Mesendoderm (in vitro differentiated cells): ENCODE measurements at regions not wholly inside any gene's neighbourhood (a gene's known extent, or its start where the extent isn't known, plus 50 kb on each side); places are given as distances from the start of the nearest gene placed in this dataset.
A peak's percentile ranks its signal among the peaks of the same experiment; 100 is the strongest.

Experiments
- DNase-seq: peaks from one replicate; pipeline ENCODE4 v3.0.0; 2013
- H2AK5ac ChIP-seq: 2 replicates; pipeline ENCODE4 v1.6.1; 2013; ENCODE audit warnings: low read length, inconsistent platforms
- H2BK120ac ChIP-seq: 2 replicates; pipeline ENCODE4 v1.6.1; 2013; ENCODE audit warnings: low read depth, mild to moderate bottlenecking, low read length, moderate library complexity, mixed read lengths
- H2BK15ac ChIP-seq: replicated peaks from 2 replicates; pipeline ENCODE4 v1.6.1; 2013; ENCODE audit warnings: low read depth, mild to moderate bottlenecking, moderate library complexity
- H2BK5ac ChIP-seq: 2 replicates; pipeline ENCODE4 v1.6.1; 2013; ENCODE audit warnings: low read length, inconsistent platforms
- H3K18ac ChIP-seq: 2 replicates; pipeline ENCODE4 v1.6.1; 2013; ENCODE audit warnings: mild to moderate bottlenecking, low read length, mixed read lengths
- H3K23ac ChIP-seq: one replicate; pipeline ENCODE4 v1.6.1; 2013; ENCODE audit warnings: low read length
- H3K27ac ChIP-seq: 2 replicates; pipeline ENCODE4 v1.5.1; 2013; ENCODE audit warnings: low read depth, mild to moderate bottlenecking, inconsistent platforms, low read length, moderate library complexity
- H3K27me3 ChIP-seq: 2 replicates; pipeline ENCODE4 v1.6.1; 2013; ENCODE audit warnings: low read length, control low read depth, mild to moderate bottlenecking, inconsistent platforms; ENCODE audit not compliant: insufficient read depth, poor library complexity
- H3K36me3 ChIP-seq: 2 replicates; pipeline ENCODE4 v1.6.1; 2013; ENCODE audit warnings: low read length, inconsistent platforms; ENCODE audit not compliant: control insufficient read depth, insufficient read depth
- H3K4ac ChIP-seq: one replicate; pipeline ENCODE4 v1.6.1; 2013; ENCODE audit warnings: low read depth, mild to moderate bottlenecking, low read length, moderate library complexity
- H3K4me1 ChIP-seq: 2 replicates; pipeline ENCODE4 v1.6.1; 2013; ENCODE audit warnings: low read depth, low read length, inconsistent platforms; ENCODE audit not compliant: control insufficient read depth
- H3K4me2 ChIP-seq: 2 replicates; pipeline ENCODE4 v1.6.1; 2013; ENCODE audit warnings: low read length
- H3K4me3 ChIP-seq: 2 replicates; pipeline ENCODE4 v1.5.1; 2013; ENCODE audit warnings: mild to moderate bottlenecking, low read length
- H3K56ac ChIP-seq: one replicate; pipeline ENCODE4 v1.6.1; 2013; ENCODE audit warnings: low read length
- H3K79me1 ChIP-seq: 2 replicates; pipeline ENCODE4 v1.6.1; 2013; ENCODE audit warnings: low read length, inconsistent platforms
- H3K79me2 ChIP-seq: 2 replicates; pipeline ENCODE4 v1.6.1; 2013; ENCODE audit warnings: mild to moderate bottlenecking, low read length; ENCODE audit not compliant: control insufficient read depth, insufficient read depth
- H3K9ac ChIP-seq: 2 replicates; pipeline ENCODE4 v1.6.1; 2013; ENCODE audit warnings: low read length, inconsistent platforms
- H4K5ac ChIP-seq: one replicate; pipeline ENCODE4 v1.6.1; 2013; ENCODE audit warnings: low read length
- H4K8ac ChIP-seq: one replicate; pipeline ENCODE4 v1.6.1; 2013; ENCODE audit warnings: low read depth, mild to moderate bottlenecking, control low read depth, low read length, moderate library complexity
- WGBS: extraction: QIAGEN DNeasy Blood & Tissue Kit; methylation state at CpG from one replicate; pipeline ENCODE4 v1.1.7; 2013; ENCODE audit warnings: low lambda C conversion rate, missing lambda C conversion rate; ENCODE audit not compliant: insufficient coverage; ENCODE audit errors: extremely low coverage; 5-methylcytosine and 5-hydroxymethylcytosine counted together

DNA sequence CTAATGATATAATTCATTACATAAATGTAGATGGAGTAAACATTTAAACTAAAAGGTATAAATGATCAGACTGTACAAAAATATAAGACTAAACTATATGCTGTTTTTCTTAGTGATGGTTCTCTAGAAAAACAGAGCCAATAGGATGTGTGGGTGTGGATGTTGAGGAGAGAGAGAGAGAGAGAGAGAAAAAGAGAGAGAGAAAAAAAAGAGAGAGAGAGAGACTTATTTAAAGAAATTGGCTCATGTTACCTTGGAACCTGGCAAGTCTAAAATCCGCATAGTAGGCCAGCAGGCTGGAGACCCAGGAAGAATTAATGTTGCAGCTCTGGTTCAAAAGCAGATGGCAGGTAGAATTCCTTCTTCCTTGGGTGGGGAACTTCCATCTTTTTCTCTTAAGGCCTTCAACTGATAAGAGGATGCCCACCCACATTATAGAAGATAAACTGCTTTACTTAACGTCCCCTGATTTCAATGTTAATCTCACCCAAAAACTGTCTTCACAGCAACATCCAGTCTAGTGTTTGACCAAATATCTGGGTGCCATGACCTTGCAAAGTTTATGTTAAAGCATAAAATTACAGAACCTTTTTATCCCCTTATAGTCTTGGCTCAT, 74.3 kb upstream of the KCNJ15 start:
- H2BK5ac ChIP-seq: no peak overlapping the region
- no peaks in the 10 kb centered on the region for H3K36me3 ChIP-seq
- no peaks in the 10 kb centered on the region for H3K27me3 ChIP-seq
- H3K27ac ChIP-seq: no peak overlapping the region
- no peak overlapping the region for H4K5ac ChIP-seq
- no peak overlapping the region for H2BK120ac ChIP-seq
- H3K79me1 ChIP-seq: no peaks in the 10 kb centered on the region
- no peak overlapping the region for H3K18ac ChIP-seq
- H4K8ac ChIP-seq: no peak overlapping the region
- H2AK5ac ChIP-seq: no peak overlapping the region
- no peak overlapping the region for H3K4ac ChIP-seq
- H3K79me2 ChIP-seq: no peaks in the 10 kb centered on the region
- H3K23ac ChIP-seq: no peak overlapping the region
- H3K56ac ChIP-seq: no peak overlapping the region
- H3K4me3 ChIP-seq: no peak overlapping the region
- no peak for DNase-seq
- H3K9ac ChIP-seq: no peak overlapping the region
- WGBS: no CpG with 5 or more reads among the region's 2 CpGs
- no peaks in the 10 kb centered on the region for H3K4me1 ChIP-seq
- no peak overlapping the region for H3K4me2 ChIP-seq
- H2BK15ac ChIP-seq: no peak overlapping the region

DNA sequence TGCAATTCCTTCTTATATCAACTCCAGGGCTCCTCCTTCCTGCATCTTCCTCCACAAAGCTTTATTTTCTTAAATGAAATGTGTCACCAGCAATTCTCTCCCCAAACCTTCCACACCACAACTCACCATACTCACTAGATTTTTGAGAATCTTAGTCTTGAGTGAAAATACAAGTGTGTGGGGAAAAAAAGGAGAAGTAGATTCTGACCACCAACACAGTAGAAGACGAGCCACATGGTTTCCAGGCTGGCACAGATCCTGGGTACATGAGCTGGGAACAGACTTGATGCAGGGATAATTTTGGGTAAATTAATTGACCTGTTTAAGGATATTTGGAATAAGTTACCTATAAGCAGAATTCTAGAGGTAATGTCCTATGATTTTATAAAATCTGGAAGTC, 72.8 kb upstream of the KCNJ15 start:
- no peak overlapping the region for H3K9ac ChIP-seq
- H2BK15ac ChIP-seq: no peak overlapping the region
- H3K56ac ChIP-seq: no peak overlapping the region
- no peak overlapping the region for H2BK5ac ChIP-seq
- no peaks in the 10 kb centered on the region for H3K36me3 ChIP-seq
- H3K27ac ChIP-seq: no peak overlapping the region
- H2BK120ac ChIP-seq: no peak overlapping the region
- no peak overlapping the region for H4K8ac ChIP-seq
- H4K5ac ChIP-seq: no peak overlapping the region
- no peaks in the 10 kb centered on the region for H3K79me1 ChIP-seq
- WGBS: no CpG with 5 or more reads among the region's 1 CpG
- DNase-seq: no peak
- H3K79me2 ChIP-seq: no peaks in the 10 kb centered on the region
- no peaks in the 10 kb centered on the region for H3K4me1 ChIP-seq
- H3K4ac ChIP-seq: no peak overlapping the region
- no peak overlapping the region for H3K18ac ChIP-seq
- no peak overlapping the region for H3K23ac ChIP-seq
- H3K27me3 ChIP-seq: no peaks in the 10 kb centered on the region
- no peak overlapping the region for H2AK5ac ChIP-seq
- no peak overlapping the region for H3K4me2 ChIP-seq
- H3K4me3 ChIP-seq: no peak overlapping the region

DNA sequence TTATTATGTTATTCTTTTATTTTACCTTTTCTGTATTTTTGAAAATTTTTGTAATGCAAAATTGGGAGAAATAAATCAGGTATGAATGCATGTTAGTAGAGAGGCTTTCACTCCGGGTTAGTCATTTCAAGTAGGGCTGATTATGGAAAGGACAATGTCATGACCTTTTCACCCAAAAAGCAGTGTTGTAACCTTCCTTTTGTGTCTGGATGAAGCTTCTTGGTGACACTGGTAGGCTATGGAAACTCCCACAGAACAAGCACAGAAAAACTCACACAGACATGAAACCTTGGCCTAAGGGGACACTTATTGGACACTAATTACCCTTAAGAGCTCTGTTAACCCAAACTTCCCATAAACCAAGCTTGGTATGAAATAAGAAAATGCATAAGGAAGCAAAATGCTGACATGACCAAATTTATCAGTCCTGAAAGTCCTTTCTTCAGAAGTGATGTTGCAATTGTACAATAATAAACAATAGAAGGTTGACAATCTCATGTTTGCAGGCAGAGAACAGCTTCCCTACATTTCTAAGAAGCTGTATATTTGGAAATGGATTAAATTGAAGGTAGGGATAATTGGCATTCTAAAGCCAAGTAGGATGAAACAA, 70.0 kb upstream of the KCNJ15 start:
- H3K79me2 ChIP-seq: no peaks in the 10 kb centered on the region
- H2BK120ac ChIP-seq: no peak overlapping the region
- no peak for DNase-seq
- H2BK5ac ChIP-seq: no peak overlapping the region
- no peak overlapping the region for H4K8ac ChIP-seq
- no peak overlapping the region for H2BK15ac ChIP-seq
- H3K4ac ChIP-seq: no peak overlapping the region
- H3K9ac ChIP-seq: no peak overlapping the region
- no peak overlapping the region for H3K4me2 ChIP-seq
- no peaks in the 10 kb centered on the region for H3K27me3 ChIP-seq
- no peaks in the 10 kb centered on the region for H3K36me3 ChIP-seq
- no peak overlapping the region for H3K56ac ChIP-seq
- no peak overlapping the region for H2AK5ac ChIP-seq
- no CpG with 5 or more reads among the region's 1 CpG for WGBS
- H3K23ac ChIP-seq: no peak overlapping the region
- H3K18ac ChIP-seq: no peak overlapping the region
- no peaks in the 10 kb centered on the region for H3K79me1 ChIP-seq
- no peak overlapping the region for H3K27ac ChIP-seq
- H4K5ac ChIP-seq: no peak overlapping the region
- no peak overlapping the region for H3K4me3 ChIP-seq
- H3K4me1 ChIP-seq: no peaks in the 10 kb centered on the region

GRCh38 chr21:38188037-38188436, 68.8 kb upstream of the KCNJ15 start:
- Histone ChIP-seq H3K4me3 (no peak overlapping the region), H3K27ac (no peak overlapping the region), H4K8ac (no peak overlapping the region), H3K79me2 (no peaks in the 10 kb centered on the region), H2BK5ac (no peak overlapping the region), H2AK5ac (no peak overlapping the region), H3K56ac (no peak overlapping the region), H3K4ac (no peak overlapping the region), H4K5ac (no peak overlapping the region), H3K4me1 (no peaks in the 10 kb centered on the region), H3K9ac (no peak overlapping the region), H3K27me3 (no peaks in the 10 kb centered on the region), H3K4me2 (no peak overlapping the region), H3K18ac (no peak overlapping the region), H3K36me3 (no peaks in the 10 kb centered on the region), H3K23ac (no peak overlapping the region), H2BK15ac (no peak overlapping the region), H3K79me1 (no peaks in the 10 kb centered on the region), H2BK120ac (no peak overlapping the region)
- WGBS: no CpG with 5 or more reads among the region's 1 CpG
- no peak for DNase-seq

DNA sequence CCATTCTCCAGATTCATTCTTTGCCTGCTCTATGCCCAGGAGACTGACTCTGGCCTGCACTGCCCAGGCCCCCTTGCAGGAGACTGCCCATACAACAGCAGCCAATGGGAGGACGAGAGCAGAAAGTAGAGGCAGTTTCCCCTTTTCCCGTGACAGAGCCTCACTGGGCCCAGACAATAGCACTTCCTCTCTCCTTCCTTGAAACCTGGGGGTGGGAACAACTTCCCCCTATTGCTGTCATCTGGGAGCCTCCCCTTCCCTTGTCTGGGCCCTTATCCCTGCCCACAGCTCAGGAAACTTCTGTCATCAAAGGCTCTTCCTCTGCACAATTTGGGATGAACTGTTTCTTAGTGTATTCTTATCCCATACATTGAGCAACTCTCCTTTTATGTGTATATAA, 60.8 kb upstream of the KCNJ15 start:
- Histone ChIP-seq H3K79me2 (no peaks in the 10 kb centered on the region), H4K8ac (no peak overlapping the region), H4K5ac (no peak overlapping the region), H3K56ac (no peak overlapping the region), H2BK5ac (no peak overlapping the region), H2AK5ac (no peak overlapping the region), H3K4me2 (no peak overlapping the region), H3K18ac (no peak overlapping the region), H3K9ac (no peak overlapping the region), H2BK120ac (no peak overlapping the region), H3K36me3 (no peaks in the 10 kb centered on the region), H3K27ac (no peak overlapping the region), H3K4me3 (no peak overlapping the region), H3K23ac (no peak overlapping the region), H3K27me3 (no peaks in the 10 kb centered on the region), H3K79me1 (no peaks in the 10 kb centered on the region), H3K4ac (no peak overlapping the region), H2BK15ac (no peak overlapping the region), H3K4me1 (no peaks in the 10 kb centered on the region)
- no peak for DNase-seq
- no CpG with 5 or more reads among the region's 2 CpGs for WGBS

DNA sequence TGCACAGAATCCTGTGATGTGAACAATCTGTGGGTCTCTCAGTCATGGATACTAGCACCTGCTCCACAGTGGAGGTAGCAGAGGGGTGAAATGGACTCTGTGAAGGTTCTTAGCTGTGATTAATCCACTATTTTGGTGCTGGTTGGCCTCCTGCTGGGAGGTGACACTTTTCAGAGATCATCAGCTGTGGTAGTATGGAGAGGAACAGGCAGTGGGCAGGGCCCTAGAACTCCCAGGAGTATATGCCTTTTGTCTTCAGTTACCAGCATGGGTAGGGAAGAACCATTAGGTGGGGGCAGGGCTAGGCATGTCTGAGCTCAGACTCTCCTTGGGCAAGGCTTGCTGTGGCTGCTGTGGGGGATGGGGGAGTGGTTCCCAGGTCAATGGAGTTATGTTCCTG, 54.0 kb upstream of the KCNJ15 start:
- Histone ChIP-seq H3K79me1 (no peaks in the 10 kb centered on the region), H2AK5ac (no peak overlapping the region), H3K18ac (no peak overlapping the region), H3K79me2 (no peaks in the 10 kb centered on the region), H3K4me2 (no peak overlapping the region), H4K5ac (no peak overlapping the region), H3K36me3 (no peaks in the 10 kb centered on the region), H3K4me3 (no peak overlapping the region), H3K23ac (no peak overlapping the region), H3K4ac (no peak overlapping the region), H3K4me1 (no peaks in the 10 kb centered on the region), H3K56ac (no peak overlapping the region), H2BK120ac (no peak overlapping the region), H2BK5ac (no peak overlapping the region), H3K27me3 (no peaks in the 10 kb centered on the region), H3K27ac (no peak overlapping the region), H3K9ac (no peak overlapping the region), H2BK15ac (no peak overlapping the region), H4K8ac (no peak overlapping the region)
- peak; percentile 10 for DNase-seq
